NCI-H187 (cell line): ENCODE measurements at regions not wholly inside any gene's neighbourhood (a gene's known extent, or its start where the extent isn't known, plus 50 kb on each side); places are given as distances from the start of the nearest gene placed in this dataset.
"Not testable (repeated sequence)": the region's sequence is repeated elsewhere in the genome, so short reads cannot be mapped to it uniquely, and the experiment has no call there.

Experiments used
- DNase-seq, 2 experiments: peaks; one replicate each; lab custom pipeline; 2025; lab: John Stamatoyannopoulos, UW

GRCh38 chr3:63096248-63097058 lies 181.7 kb upstream of the SYNPR start:
- no peak for DNase-seq

DNA sequence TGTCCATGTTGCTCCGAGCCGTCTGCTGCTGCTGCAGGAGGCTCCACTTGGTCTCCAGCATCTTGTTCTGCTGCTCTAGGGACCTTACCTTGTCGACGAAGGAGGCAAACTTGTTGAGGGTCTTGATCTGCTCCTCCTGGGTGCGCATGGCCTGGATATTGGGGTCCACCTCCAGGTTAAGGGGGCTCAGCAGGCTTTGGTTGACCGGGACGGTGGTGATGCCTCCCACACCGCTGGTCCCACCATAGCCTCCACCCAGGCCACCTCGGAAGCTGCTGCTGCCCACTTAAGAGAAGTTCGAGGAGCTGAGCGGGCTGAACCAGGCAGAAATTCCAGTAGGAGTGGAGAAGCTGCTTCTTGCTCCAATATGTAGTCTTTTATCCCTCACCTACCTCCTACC lies 180.7 kb upstream of the SYNPR start:
- no peak for DNase-seq

DNA sequence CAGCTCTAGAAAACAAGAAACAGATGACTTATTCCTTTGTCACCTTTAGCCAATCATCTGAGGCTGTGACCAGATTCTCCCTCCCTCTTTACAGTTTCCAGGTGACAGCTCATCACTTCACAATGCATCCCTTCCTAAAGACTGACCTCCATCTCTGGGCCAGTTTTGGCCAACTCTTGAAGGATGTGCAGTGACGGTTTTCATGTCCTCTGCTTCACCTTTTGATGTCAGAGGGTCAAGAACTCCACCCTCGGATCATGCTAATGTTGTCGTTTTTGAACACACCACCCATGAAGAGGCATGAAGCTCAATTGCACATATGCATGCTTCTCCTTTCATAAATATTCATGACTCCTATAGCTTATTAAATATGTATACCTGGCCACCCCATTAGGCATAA lies 161.2 kb upstream of the SYNPR start:
- DNase-seq = no peak

DNA sequence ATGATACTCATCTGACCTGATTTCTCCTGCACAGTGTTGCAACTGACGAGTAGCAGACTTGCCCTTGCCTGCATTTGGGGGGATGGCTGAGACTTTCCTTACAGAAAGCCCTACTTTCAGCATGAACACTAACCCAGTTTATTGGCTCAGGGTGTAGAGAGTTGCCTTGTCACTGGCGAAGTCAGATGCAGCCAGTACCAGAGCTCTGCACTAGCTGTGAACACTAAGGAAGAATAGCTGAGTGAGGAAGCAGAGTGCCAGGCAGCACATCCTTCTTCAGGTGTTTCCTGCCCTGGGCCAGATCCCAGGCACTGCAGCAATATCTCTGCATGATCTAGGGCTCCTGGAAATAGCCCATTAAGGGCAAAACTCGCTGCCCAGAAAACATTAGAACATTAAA lies 154.0 kb upstream of the SYNPR start:
- DNase-seq = no peak

- DNase-seq = no peak
Measured at GRCh38 chr3:63126530-63126929, 151.6 kb upstream of the SYNPR start.

DNA sequence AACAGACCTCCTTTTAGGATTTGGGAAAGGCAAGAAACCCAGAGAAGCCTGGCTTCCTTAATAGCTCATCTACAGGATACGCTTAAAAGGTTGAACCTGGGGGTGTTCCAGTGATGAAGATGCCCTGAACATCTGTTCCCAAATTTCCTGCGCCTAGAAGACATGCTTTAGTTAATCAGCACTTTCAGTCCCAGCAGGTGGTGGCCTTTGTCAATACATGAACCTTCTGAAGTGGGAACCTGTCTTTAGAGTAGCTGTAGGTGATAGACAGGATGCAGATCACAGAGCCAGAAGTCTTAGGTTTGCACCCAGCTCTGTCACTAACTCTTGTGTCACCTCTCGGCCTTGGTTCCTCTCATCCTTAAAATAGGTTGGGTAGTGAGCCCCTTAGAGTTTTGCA lies 149.7 kb upstream of the SYNPR start:
- no peak for DNase-seq

DNA sequence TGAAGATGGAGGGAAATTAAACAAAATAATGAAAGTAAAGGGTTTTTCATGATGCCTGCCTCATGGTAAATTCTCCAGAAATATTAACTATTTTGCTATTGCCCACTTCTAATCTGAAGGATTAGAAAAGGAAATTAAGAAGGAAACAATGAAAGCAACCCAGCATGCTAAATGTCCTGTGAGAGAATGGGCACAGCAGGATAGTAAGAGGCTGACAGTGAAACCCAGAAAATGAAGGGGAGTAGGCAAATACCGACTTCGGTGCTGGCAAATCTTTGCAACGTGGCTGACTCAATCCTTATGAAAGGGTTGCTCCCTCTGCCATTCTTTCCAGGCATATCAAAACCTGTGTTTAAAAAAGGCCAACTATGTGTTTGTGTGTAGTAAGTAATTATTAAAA lies 147.5 kb upstream of the SYNPR start:
- no peak for DNase-seq

GRCh38 chr3:63132461-63133250 lies 145.5 kb upstream of the SYNPR start:
- DNase-seq = no peak

- peak in 1 of 2 experiments; percentile 38 for DNase-seq
Measured at GRCh38 chr3:63135367-63135766, 142.7 kb upstream of the SYNPR start.

- DNase-seq = not testable (repeated sequence)
Measured at GRCh38 chr3:63136249-63136648, 141.9 kb upstream of the SYNPR start.

GRCh38 chr3:63142681-63143080 lies 135.4 kb upstream of the SYNPR start:
- DNase-seq = no peak

DNA sequence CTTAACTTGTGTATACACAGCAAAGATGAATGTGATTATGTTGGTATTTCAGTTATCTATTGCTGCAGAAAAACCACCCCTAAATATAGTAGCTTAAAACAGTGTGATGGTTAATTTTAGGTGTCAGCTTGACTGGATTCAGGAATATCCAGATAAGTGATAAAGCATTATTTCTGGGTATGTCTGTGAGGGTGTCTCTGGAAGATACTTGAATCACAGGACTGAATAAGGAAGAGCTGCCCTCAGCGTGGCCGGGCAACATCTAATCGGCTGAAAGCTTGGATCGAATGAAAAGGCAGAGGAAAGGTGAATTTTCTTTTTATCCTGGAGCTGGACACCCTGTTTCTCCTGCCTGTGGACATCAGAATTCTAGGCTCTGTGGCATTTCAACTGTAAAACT lies 132.0 kb upstream of the SYNPR start:
- no peak for DNase-seq

DNA sequence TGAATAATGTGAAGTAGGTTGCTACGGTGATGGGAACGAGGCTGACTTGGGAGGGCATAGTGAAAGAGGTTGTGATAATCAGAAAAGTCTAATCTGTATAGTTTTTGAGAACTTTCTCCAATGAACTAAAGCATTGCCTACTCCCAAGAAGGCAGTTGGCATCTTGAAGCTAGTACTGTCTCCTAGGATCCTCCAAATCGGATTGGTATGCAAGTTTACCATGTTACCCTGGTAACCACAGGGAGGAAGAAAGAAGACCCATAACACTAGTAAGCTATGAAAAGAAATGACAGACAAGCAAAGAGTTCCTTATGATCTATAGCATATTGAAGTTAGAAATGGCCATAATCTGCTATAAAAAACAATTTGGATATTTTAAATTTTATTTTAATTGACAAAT lies 127.2 kb upstream of the SYNPR start:
- DNase-seq = no peak

- DNase-seq = no peak
Measured at GRCh38 chr3:63151897-63152296, 126.2 kb upstream of the SYNPR start.

- no peak for DNase-seq
Measured at GRCh38 chr3:63159764-63160163, 118.3 kb upstream of the SYNPR start.

DNA sequence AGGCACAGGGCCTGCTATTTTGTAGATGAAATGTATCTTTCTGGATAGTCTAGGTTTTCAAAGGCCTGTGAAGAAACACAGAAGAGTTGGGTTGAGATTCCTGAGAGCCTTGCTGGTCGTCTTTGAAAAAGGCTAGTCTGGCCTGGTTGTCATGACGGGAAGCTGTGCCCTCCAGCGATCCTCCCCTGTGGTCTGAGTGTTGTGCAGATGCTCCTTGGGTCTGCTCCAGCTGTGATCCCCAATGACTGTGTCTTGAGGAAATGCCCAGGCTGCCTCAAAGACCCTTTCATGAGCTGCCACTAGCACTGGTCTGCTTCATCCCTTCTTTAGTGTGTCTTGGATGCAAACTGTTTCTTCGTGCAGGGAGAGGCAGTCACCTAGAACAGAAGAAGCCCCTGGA lies 111.0 kb upstream of the SYNPR start:
- DNase-seq = no peak

DNA sequence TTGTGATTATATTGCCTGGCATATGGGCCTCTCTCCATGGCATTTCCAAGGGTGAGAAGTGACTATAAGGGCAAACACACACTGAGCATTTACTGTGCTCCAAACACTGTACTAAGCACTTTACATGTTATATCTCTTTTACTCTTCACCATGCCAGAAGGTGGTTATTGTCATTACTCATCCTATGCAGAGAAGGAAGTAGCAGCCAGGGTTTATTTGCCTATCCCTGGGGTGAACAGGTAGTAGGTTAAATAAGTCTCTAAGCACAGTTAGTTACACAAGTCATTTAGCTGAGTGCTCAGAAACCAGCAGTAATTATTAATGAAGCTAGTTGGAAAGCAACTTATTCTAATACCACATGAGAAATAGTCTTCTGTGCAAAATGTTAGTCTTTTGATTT lies 109.9 kb upstream of the SYNPR start:
- no peak for DNase-seq

DNA sequence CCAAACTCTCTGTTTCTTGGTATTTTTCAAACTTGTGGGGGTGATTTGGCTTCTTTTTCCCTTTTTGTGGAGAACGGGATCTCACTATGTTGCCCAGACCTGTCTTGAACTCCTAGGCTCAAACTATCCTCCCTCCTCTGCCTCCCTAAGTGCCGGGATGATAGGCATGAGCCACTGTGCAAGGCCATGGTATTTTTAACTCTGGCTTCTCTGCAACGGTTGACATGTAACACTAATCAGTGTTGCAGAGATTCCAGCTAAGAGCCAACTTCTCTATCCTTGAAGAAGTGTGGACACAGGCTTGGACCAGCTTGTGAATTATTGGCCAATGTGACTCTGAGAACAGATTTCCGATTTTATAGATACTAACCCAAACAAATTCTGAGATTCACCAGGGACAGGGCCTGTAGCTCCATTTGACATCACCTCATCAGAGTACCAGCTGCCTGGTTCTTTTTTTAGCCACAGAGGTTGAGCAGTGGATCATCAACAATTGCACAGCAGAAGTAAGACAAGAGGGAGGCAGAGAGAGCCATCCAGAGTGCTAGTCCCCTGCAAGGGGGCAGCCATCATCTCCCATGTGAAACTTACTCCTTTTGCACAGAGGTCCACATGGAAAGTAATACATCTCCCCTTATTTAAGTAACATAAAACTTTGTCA lies 98.1 kb upstream of the SYNPR start:
- DNase-seq = no peak

- peak; percentile 1 to 5 for DNase-seq
Measured at GRCh38 chr3:63192248-63192647, 85.9 kb upstream of the SYNPR start.

DNA sequence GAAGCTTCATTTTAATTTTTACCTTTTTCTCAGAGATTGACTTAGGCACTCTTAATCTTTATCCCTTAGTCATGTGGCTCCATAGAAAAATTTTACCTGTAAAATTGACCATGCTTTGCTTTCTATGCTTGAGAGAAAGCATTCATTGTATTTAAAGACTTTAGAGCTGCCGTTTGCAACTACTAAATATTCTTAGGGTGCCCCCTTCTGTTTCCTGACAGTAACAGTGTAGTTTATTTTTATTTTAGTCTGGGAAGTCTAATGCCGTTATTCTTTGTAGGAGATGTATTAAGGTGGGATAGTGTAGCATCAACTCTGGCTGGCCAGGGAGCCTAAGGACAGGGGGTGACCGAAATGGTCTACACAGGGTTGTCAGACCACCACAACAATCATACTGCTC lies 84.5 kb upstream of the SYNPR start:
- DNase-seq = peak; percentile 5 to 10

- no peak for DNase-seq
Measured at GRCh38 chr3:63199606-63200005, 78.5 kb upstream of the SYNPR start.

DNA sequence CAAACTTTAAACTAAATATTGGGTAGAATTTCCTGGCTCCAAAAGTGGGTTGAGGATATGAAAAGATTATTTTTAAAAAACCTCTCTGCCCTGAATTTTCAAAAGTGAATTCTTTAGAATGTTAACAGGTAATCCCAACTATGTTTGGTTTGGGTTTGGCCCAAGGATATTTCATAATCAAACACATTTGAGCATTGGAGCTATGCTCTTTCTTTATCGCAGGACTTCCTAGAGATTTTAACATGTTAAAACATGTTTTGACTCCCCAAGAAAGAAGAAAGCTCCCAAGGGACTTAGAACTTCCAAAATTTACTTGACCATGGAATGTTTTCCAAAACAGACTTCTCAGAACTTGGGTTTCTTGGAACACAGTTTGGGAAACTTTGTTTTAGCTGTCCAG lies 75.6 kb upstream of the SYNPR start:
- no peak for DNase-seq

DNA sequence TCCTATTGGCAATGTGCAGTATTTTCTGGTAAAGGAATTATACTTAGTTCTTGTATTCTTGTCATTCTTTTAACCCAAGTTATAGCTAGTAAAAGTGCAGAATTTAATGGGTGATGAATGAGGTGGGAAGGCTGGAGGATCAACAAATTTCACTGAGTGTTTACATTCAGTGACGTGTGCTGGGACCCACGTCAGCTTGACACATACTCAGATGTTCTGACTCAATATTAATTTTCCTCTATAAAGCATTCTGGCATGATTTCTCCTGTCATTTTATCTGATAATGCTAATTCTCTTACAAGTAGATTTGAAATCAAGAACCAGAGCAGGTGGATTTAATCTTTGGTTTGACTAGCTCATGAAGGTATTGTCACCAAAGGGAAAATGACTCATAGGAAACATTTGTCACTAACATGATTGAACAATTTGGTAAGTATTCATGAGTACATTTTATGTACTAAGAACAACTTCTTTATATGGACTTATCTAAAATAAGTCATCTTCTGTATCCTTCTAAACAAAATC lies 71.0 kb upstream of the SYNPR start:
- DNase-seq = no peak
